H9 (cell line): ENCODE measurements at regions not wholly inside any gene's neighbourhood (a gene's known extent, or its start where the extent isn't known, plus 50 kb on each side); places are given as distances from the start of the nearest gene placed in this dataset.

Experiments
- DNase-seq: peaks from one replicate; pipeline ENCODE4 v3.0.0-alpha.2; 2017
- H2AFZ ChIP-seq: one replicate; pipeline ENCODE4 v1.6.1; 2013; ENCODE audit warnings: mild to moderate bottlenecking, low read length, control low read depth, moderate library complexity
- H2AK5ac ChIP-seq: 2 replicates; pipeline ENCODE4 v1.6.1; 2013; ENCODE audit warnings: low read length, control low read depth, mixed read lengths; ENCODE audit not compliant: insufficient read length
- H2BK120ac ChIP-seq: one replicate; pipeline ENCODE4 v1.6.1; 2013; ENCODE audit warnings: low read depth, mild to moderate bottlenecking, low read length, control low read depth, inconsistent platforms; ENCODE audit not compliant: poor library complexity, severe bottlenecking
- H2BK12ac ChIP-seq: 2 replicates; pipeline ENCODE4 v1.6.1; 2013; ENCODE audit warnings: low read length, control low read depth, mixed read lengths, low read depth; ENCODE audit not compliant: insufficient read length
- H2BK15ac ChIP-seq: 2 replicates; pipeline ENCODE4 v1.6.1; 2013; ENCODE audit warnings: low read depth, low read length, control low read depth
- H2BK20ac ChIP-seq: one replicate; pipeline ENCODE4 v1.6.1; 2013; ENCODE audit warnings: low read depth, mild to moderate bottlenecking, low read length, control low read depth, inconsistent platforms; ENCODE audit not compliant: poor library complexity, severe bottlenecking
- H2BK5ac ChIP-seq: 2 replicates; pipeline ENCODE4 v1.6.1; 2013; ENCODE audit warnings: low read length, control low read depth, mixed read lengths; ENCODE audit not compliant: insufficient read length
- H3K14ac ChIP-seq: 2 replicates; pipeline ENCODE4 v1.6.1; 2013; ENCODE audit warnings: low read length, control low read depth; ENCODE audit not compliant: insufficient read depth
- H3K18ac ChIP-seq: 2 replicates; pipeline ENCODE4 v1.6.1; 2013; ENCODE audit warnings: low read depth, mild to moderate bottlenecking, mixed read lengths, low read length, control low read depth; ENCODE audit not compliant: insufficient read length
- H3K23ac ChIP-seq: 2 replicates; pipeline ENCODE4 v1.6.1; 2013; ENCODE audit warnings: low read length, control low read depth, mixed read lengths, low read depth; ENCODE audit not compliant: insufficient read length
- H3K23me2 ChIP-seq: 2 replicates; pipeline ENCODE4 v1.6.1; 2013; ENCODE audit warnings: low read depth, mild to moderate bottlenecking, mixed read lengths, low read length, control low read depth; ENCODE audit not compliant: insufficient read length, poor library complexity, severe bottlenecking
- H3K27ac ChIP-seq: 2 replicates; pipeline ENCODE4 v1.5.1; 2013; ENCODE audit warnings: low read length, control low read depth, mixed read lengths, low read depth; ENCODE audit not compliant: insufficient read length
- H3K27me3 ChIP-seq: 2 replicates; pipeline ENCODE4 v1.6.1; 2013; ENCODE audit warnings: low read length, control low read depth, inconsistent platforms; ENCODE audit not compliant: insufficient read depth
- H3K4ac ChIP-seq: 2 replicates; pipeline ENCODE4 v1.6.1; 2013; ENCODE audit warnings: low read depth, mild to moderate bottlenecking, control low read depth, inconsistent platforms, low read length, moderate library complexity
- H3K4me1 ChIP-seq: 2 replicates; pipeline ENCODE4 v1.6.1; 2013; ENCODE audit warnings: low read length, control low read depth, inconsistent platforms; ENCODE audit not compliant: insufficient read depth
- H3K4me2 ChIP-seq: 2 replicates; pipeline ENCODE4 v1.6.1; 2013; ENCODE audit warnings: low read length, control low read depth, mixed read lengths; ENCODE audit not compliant: insufficient read length, insufficient read depth
- H3K56ac ChIP-seq: 2 replicates; pipeline ENCODE4 v1.6.1; 2013; ENCODE audit warnings: low read depth, mild to moderate bottlenecking, mixed read lengths, low read length, control low read depth; ENCODE audit not compliant: insufficient read length
- H3K79me1 ChIP-seq: 2 replicates; pipeline ENCODE4 v1.6.1; 2013; ENCODE audit warnings: low read depth, mild to moderate bottlenecking, moderate library complexity, low read length, control low read depth, inconsistent platforms; ENCODE audit not compliant: insufficient read depth, poor library complexity, severe bottlenecking
- H3K79me2 ChIP-seq: 2 replicates; pipeline ENCODE4 v1.6.1; 2013; ENCODE audit warnings: low read length, control low read depth, inconsistent platforms; ENCODE audit not compliant: insufficient read depth
- H3K9ac ChIP-seq: 2 replicates; pipeline ENCODE4 v1.6.1; 2013; ENCODE audit warnings: low read length, control low read depth, mixed read lengths; ENCODE audit not compliant: insufficient read length; ENCODE audit errors: extremely low read depth
- H3K9me3 ChIP-seq: one replicate; pipeline ENCODE4 v1.6.1; 2013; ENCODE audit warnings: low read depth, low read length, inconsistent platforms; ENCODE audit not compliant: control insufficient read depth
- H3T11ph ChIP-seq: one replicate; pipeline ENCODE4 v1.6.1; 2013; ENCODE audit warnings: mild to moderate bottlenecking, low read length, control low read depth, inconsistent platforms
- H4K20me1 ChIP-seq: one replicate; pipeline ENCODE4 v1.6.1; 2013; ENCODE audit not compliant: control insufficient read depth, insufficient read length, insufficient read depth
- H4K5ac ChIP-seq: 2 replicates; pipeline ENCODE4 v1.6.1; 2013; ENCODE audit warnings: low read depth, mild to moderate bottlenecking, mixed read lengths, low read length, control low read depth; ENCODE audit not compliant: insufficient read length
- H4K8ac ChIP-seq: replicated peaks from 2 replicates; pipeline ENCODE4 v1.6.1; 2013; ENCODE audit warnings: low read length, control low read depth, mixed read lengths, low read depth; ENCODE audit not compliant: insufficient read length
- H4K91ac ChIP-seq: 2 replicates; pipeline ENCODE4 v1.6.1; 2013; ENCODE audit warnings: low read depth, mild to moderate bottlenecking, moderate library complexity, mixed read lengths, low read length, control low read depth; ENCODE audit not compliant: insufficient read length
- H3K27ac Mint-ChIP-seq, 3 experiments: 2 replicates in 2 of 3; 3 replicates in 1 of 3; pipeline ENCODE4 v1.8.0; 2020 to 2021; ENCODE audit warnings: mixed read lengths in 3 of 3, mild to moderate bottlenecking in 1 of 3, moderate library complexity in 1 of 3
- H3K27me3 Mint-ChIP-seq: 2 replicates; pipeline ENCODE4 v1.8.0; 2021; ENCODE audit warnings: low read depth, mild to moderate bottlenecking, moderate library complexity, mixed read lengths
- H3K36me3 Mint-ChIP-seq, 3 experiments: 2 replicates in 2 of 3; 3 replicates in 1 of 3; pipeline ENCODE4 v1.8.0; 2020 to 2021; ENCODE audit warnings: low read depth in 3 of 3, mixed read lengths in 3 of 3; ENCODE audit not compliant: insufficient read depth in 1 of 3
- H3K4me1 Mint-ChIP-seq, 2 experiments: 2 replicates each; pipeline ENCODE4 v1.8.0; 2020; ENCODE audit warnings: mixed read lengths in 2 of 2
- H3K4me3 Mint-ChIP-seq, 2 experiments: 2 replicates in 1 of 2; 3 replicates in 1 of 2; pipeline ENCODE4 v1.8.0; 2020 to 2021; ENCODE audit warnings: mild to moderate bottlenecking in 2 of 2, mixed read lengths in 2 of 2, moderate library complexity in 1 of 2
- H3K9me3 Mint-ChIP-seq, 2 experiments: 2 replicates in 1 of 2; 3 replicates in 1 of 2; pipeline ENCODE4 v1.8.0; 2020; ENCODE audit warnings: mild to moderate bottlenecking in 2 of 2, mixed read lengths in 2 of 2, moderate library complexity in 1 of 2
- CTCF ChIP-seq: fragments of 200-600 bp; sonication (generic); conservative IDR thresholded peaks from 3 replicates; pipeline ENCODE4 v1.8.0; 2021; ENCODE audit warnings: antibody characterized with exemption, mild to moderate bottlenecking
- WGBS: extraction: QIAGEN DNeasy Blood & Tissue Kit; methylation state at CpG from one replicate; pipeline ENCODE4 v1.1.7; 2013; ENCODE audit warnings: missing lambda C conversion rate, low lambda C conversion rate, mixed read lengths; ENCODE audit not compliant: insufficient read length; ENCODE audit errors: extremely low coverage; 5-methylcytosine and 5-hydroxymethylcytosine counted together

GRCh38 chr18:75558790-75559189 lies 131.3 kb upstream of the SMIM21 start:
- Mint-ChIP-seq H3K36me3 (no peaks in the 10 kb centered on the region), H3K4me1 (peaks cover 23 to 24% of the 10 kb centered on the region in 2 experiments), H3K4me3 (no peak overlapping the region), H3K9me3 (no peaks in the 10 kb centered on the region), H3K27ac (no peak overlapping the region), H3K27me3 (no peaks in the 10 kb centered on the region)
- Histone ChIP-seq H3K27ac (no peak overlapping the region), H3K4ac (no peak overlapping the region), H3K23ac (no peak overlapping the region), H3K9ac (no peak overlapping the region), H3K23me2 (no peaks in the 10 kb centered on the region), H3K27me3 (no peaks in the 10 kb centered on the region), H3K56ac (no peak overlapping the region), H3K4me1 (peaks cover 2% of the 10 kb centered on the region; the same call in 1 of the 2 replicates), H2BK5ac (no peak overlapping the region), H3K14ac (no peak overlapping the region), H3K79me2 (no peaks in the 10 kb centered on the region), H2BK20ac (no peak overlapping the region), H4K20me1 (no peaks in the 10 kb centered on the region), H4K5ac (no peak overlapping the region), H3K9me3 (no peaks in the 10 kb centered on the region), H4K91ac (no peak overlapping the region), H2BK120ac (no peak overlapping the region), H3K18ac (no peak overlapping the region), H2BK15ac (no peak overlapping the region), H3K4me2 (no peak overlapping the region), H3K79me1 (no peaks in the 10 kb centered on the region), H4K8ac (no peak overlapping the region), H3T11ph (no peak overlapping the region), H2AK5ac (no peak overlapping the region), H2BK12ac (no peak overlapping the region), H2AFZ (no peak overlapping the region)
- no peak for DNase-seq
- no CpG with 5 or more reads among the region's 1 CpG for WGBS
- TF ChIP-seq CTCF = no peak
